HG03045 (cell line): ENCODE measurements at regions not wholly inside any gene's neighbourhood (a gene's known extent, or its start where the extent isn't known, plus 50 kb on each side); places are given as distances from the start of the nearest gene placed in this dataset.
"Not testable (repeated sequence)": the region's sequence is repeated elsewhere in the genome, so short reads cannot be mapped to it uniquely, and the experiment has no call there.

Source experiments
- ATAC-seq: cut with Tn5 transposase; IDR thresholded peaks from one replicate; pipeline ENCODE4 v1.9.1; 2021; ENCODE audit warnings: mild to moderate bottlenecking, moderate library complexity; ENCODE audit not compliant: unreplicated experiment

GRCh38 chr1:121443001-121443540, 258.3 kb downstream of the SRGAP2C start:
- ATAC-seq = no peak

- no peak for ATAC-seq
Observed at GRCh38 chr1:121444096-121444495, 259.3 kb downstream of the SRGAP2C start.

- ATAC-seq = no peak
Observed at GRCh38 chr1:121445679-121446078, 260.9 kb downstream of the SRGAP2C start.

GRCh38 chr1:121447280-121447923, 262.6 kb downstream of the SRGAP2C start:
- ATAC-seq = not testable (repeated sequence)

- ATAC-seq = not testable (repeated sequence)
Observed at GRCh38 chr1:121448064-121448463, 263.3 kb downstream of the SRGAP2C start.

- no peak for ATAC-seq
Observed at GRCh38 chr1:121448851-121449250, 264.1 kb downstream of the SRGAP2C start.

- no peak for ATAC-seq
Observed at GRCh38 chr1:121452484-121452883, 267.7 kb downstream of the SRGAP2C start.

- ATAC-seq = peak; percentile 90
Observed at GRCh38 chr1:121458291-121459048, 273.7 kb downstream of the SRGAP2C start.

- ATAC-seq = no peak
Observed at GRCh38 chr1:121459235-121459634, 274.5 kb downstream of the SRGAP2C start.

- not testable (repeated sequence) for ATAC-seq
Observed at GRCh38 chr1:121469395-121469794, 284.6 kb downstream of the SRGAP2C start.

- ATAC-seq = not testable (repeated sequence)
Observed at GRCh38 chr1:121470401-121470800, 285.6 kb downstream of the SRGAP2C start.

GRCh38 chr1:121471523-121471922, 286.7 kb downstream of the SRGAP2C start:
- no peak for ATAC-seq

- no peak for ATAC-seq
Observed at GRCh38 chr1:121472017-121472416, 287.2 kb downstream of the SRGAP2C start.

GRCh38 chr1:121483234-121483633, 298.5 kb downstream of the SRGAP2C start:
- ATAC-seq = no peak

GRCh38 chr1:121483961-121484424, 299.2 kb downstream of the SRGAP2C start:
- no peak for ATAC-seq

- ATAC-seq = not testable (repeated sequence)
Observed at GRCh38 chr1:121494796-121495195, 310.0 kb downstream of the SRGAP2C start.

- ATAC-seq = not testable (repeated sequence)
Observed at GRCh38 chr1:121511455-121511854, 326.7 kb downstream of the SRGAP2C start.

- ATAC-seq = not testable (repeated sequence)
Observed at GRCh38 chr1:121511876-121512275, 327.1 kb downstream of the SRGAP2C start.

GRCh38 chr1:121515235-121515634, 330.5 kb downstream of the SRGAP2C start:
- ATAC-seq = no peak

- peak; percentile 69 for ATAC-seq
Observed at GRCh38 chr1:121516234-121516967, 331.6 kb downstream of the SRGAP2C start.

GRCh38 chr1:121517586-121518230, 332.9 kb downstream of the SRGAP2C start:
- ATAC-seq = no peak
